ENCODE measurements at regions not wholly inside any gene's neighbourhood (a gene's known extent, or its start where the extent isn't known, plus 50 kb on each side); places are given as distances from the start of the nearest gene placed in this dataset.

- DNase-seq, result peak; percentile 57 to 81 (median 68)
- intact Hi-C loops (cut with DNase I), result loop anchor here in 1 of 2 donors (5.0 kb wide), 1 partner anchor 367 kb away; no protein-coding TSS in a partner anchor
- 14 to 16% (median 15%) methylated on average over 7 of the region's 7 CpGs for WGBS, 4 donors
Measured at GRCh38 chr2:204325468-204325867, 219.8 kb upstream of the PARD3B start.

GRCh38 chr2:204328373-204328772, 216.9 kb upstream of the PARD3B start:
- no peak for TF ChIP-seq POLR2A (IDR thresholded peaks at IDR 0.05)
- no peak for TF ChIP-seq CTCF (IDR thresholded peaks at IDR 0.05)
- Histone ChIP-seq H3K4me3 (no peak overlapping the region), H3K27me3 (no peaks in the 10 kb centered on the region), H3K4me1 (replicated peaks in 1 of 2) (no peaks in the 10 kb centered on the region), H3K9me3 (replicated peaks in 1 of 3) (no peaks in the 10 kb centered on the region), H3K27ac (no peak overlapping the region), H3K36me3 (replicated peaks in 1 of 2) (no peaks in the 10 kb centered on the region)
- DNase-seq, result no peak
- 91 to 95% (median 94%) methylated on average over 7 of the region's 7 CpGs for WGBS, 4 donors
- intact Hi-C loops (cut with DNase I), result loop anchor here in 1 of 2 donors (5.0 kb wide), 1 partner anchor 364 kb away; no protein-coding TSS in a partner anchor

More at GRCh38 chr2:204325468-204325867, 219.8 kb upstream of the PARD3B start:
- Histone ChIP-seq H3K4me3 (no peak overlapping the region), H3K27me3 (no peaks in the 10 kb centered on the region), H3K36me3 (replicated peaks in 1 of 2) (no peaks in the 10 kb centered on the region), H3K9me3 (replicated peaks in 1 of 3) (no peaks in the 10 kb centered on the region), H3K4me1 (replicated peaks in 1 of 2) (no peaks in the 10 kb centered on the region), H3K27ac (no peak overlapping the region)
- TF ChIP-seq POLR2A (IDR thresholded peaks at IDR 0.05), result no peak
- TF ChIP-seq CTCF (IDR thresholded peaks at IDR 0.05), result peak; percentile 80 to 94 (median 88)

- 84 to 94% (median 91%) methylated on average over 6 of the region's 6 CpGs for WGBS, 4 donors
Measured at GRCh38 chr2:204329016-204329415, 216.3 kb upstream of the PARD3B start.

GRCh38 chr2:204329532-204329931, 215.7 kb upstream of the PARD3B start:
- no peak for TF ChIP-seq CTCF (IDR thresholded peaks at IDR 0.05)
- no peak for TF ChIP-seq POLR2A (IDR thresholded peaks at IDR 0.05)
- Histone ChIP-seq H3K9me3 (replicated peaks in 1 of 3) (no peaks in the 10 kb centered on the region), H3K4me1 (replicated peaks in 1 of 2) (peaks cover 0 to 6% of the 10 kb centered on the region in 2 donors)

More at GRCh38 chr2:204329016-204329415, 216.3 kb upstream of the PARD3B start:
- Histone ChIP-seq H3K27me3 (peaks cover 2% of the 10 kb centered on the region), H3K4me1 (replicated peaks in 1 of 2) (peaks cover 0 to 2% of the 10 kb centered on the region in 2 donors), H3K27ac (no peak overlapping the region), H3K9me3 (replicated peaks in 1 of 3) (no peaks in the 10 kb centered on the region), H3K4me3 (no peak overlapping the region), H3K36me3 (replicated peaks in 1 of 2) (no peaks in the 10 kb centered on the region)
- no peak for DNase-seq
- intact Hi-C loops (cut with DNase I), result loop anchor here in 1 of 2 donors (5.0 kb wide), 1 partner anchor 363 kb away; no protein-coding TSS in a partner anchor
- TF ChIP-seq CTCF (IDR thresholded peaks at IDR 0.05), result no peak
- TF ChIP-seq POLR2A (IDR thresholded peaks at IDR 0.05), result no peak

More at GRCh38 chr2:204329532-204329931, 215.7 kb upstream of the PARD3B start:
- Histone ChIP-seq H3K36me3 (replicated peaks in 1 of 2) (no peaks in the 10 kb centered on the region), H3K27ac (no peak overlapping the region), H3K4me3 (no peak overlapping the region), H3K27me3 (peaks cover 7% of the 10 kb centered on the region)
- intact Hi-C loops (cut with DNase I), result loop anchor here in 1 of 2 donors (5.0 kb wide), 1 partner anchor 363 kb away; no protein-coding TSS in a partner anchor
- WGBS, 4 donors, result 78 to 89% (median 80%) methylated on average over 4 of the region's 4 CpGs
- no peak for DNase-seq
